Left lobe of liver (tissue), 2 donors: ENCODE measurements at regions not wholly inside any gene's neighbourhood (a gene's known extent, or its start where the extent isn't known, plus 50 kb on each side); places are given as distances from the start of the nearest gene placed in this dataset.
"Not testable (repeated sequence)": the region's sequence is repeated elsewhere in the genome, so short reads cannot be mapped to it uniquely, and the experiment has no call there.

Experiments
- ATAC-seq: fragments of 200-7000 bp; cut with Tn5 transposase; one replicate; pipeline ENCODE4 v1.9.1; 2020; ENCODE audit warnings: mild to moderate bottlenecking, moderate library complexity
- DNase-seq: peaks from one replicate; pipeline ENCODE4 v3.0.0-alpha.2; 2020; ENCODE audit warnings: low spot score
- donor health status: DM: no; HTN: no; CAD: no; lungs with moderate emphysema.
- donor health status: DM: no; HTN: yes; CAD: no.

- ATAC-seq, DNase-seq: not testable (repeated sequence)
Measured at GRCh38 chr6:125643967-125644661, 105.3 kb upstream of the HEY2 start.

GRCh38 chr6:125647391-125647790, 102.0 kb upstream of the HEY2 start:
- no peak for ATAC-seq
- DNase-seq = no peak

- DNase-seq, ATAC-seq: not testable (repeated sequence)
Measured at GRCh38 chr6:125653752-125654151, 95.7 kb upstream of the HEY2 start.

GRCh38 chr6:125655511-125655910, 93.9 kb upstream of the HEY2 start:
- DNase-seq (no peak), ATAC-seq (no peak)

GRCh38 chr6:125656287-125656870, 93.1 kb upstream of the HEY2 start:
- no peak for ATAC-seq

GRCh38 chr6:125658136-125658535, 91.3 kb upstream of the HEY2 start:
- DNase-seq = no peak
- ATAC-seq = no peak

More at GRCh38 chr6:125656287-125656870, 93.1 kb upstream of the HEY2 start:
- DNase-seq = no peak

- ATAC-seq = no peak
- no peak for DNase-seq
Measured at GRCh38 chr6:125658759-125659431, 90.5 kb upstream of the HEY2 start.

GRCh38 chr6:125659887-125660286, 89.5 kb upstream of the HEY2 start:
- DNase-seq = no peak
- no peak for ATAC-seq

- no peak for ATAC-seq
- no peak for DNase-seq
Measured at GRCh38 chr6:125662296-125662695, 87.1 kb upstream of the HEY2 start.

- ATAC-seq (no peak), DNase-seq (no peak)
Measured at GRCh38 chr6:125665295-125665814, 84.1 kb upstream of the HEY2 start.

GRCh38 chr6:125667326-125667725, 82.1 kb upstream of the HEY2 start:
- no peak for ATAC-seq
- no peak for DNase-seq

- no peak for ATAC-seq
- no peak for DNase-seq
Measured at GRCh38 chr6:125668071-125668470, 81.4 kb upstream of the HEY2 start.

- no peak for ATAC-seq
Measured at GRCh38 chr6:125670568-125670967, 78.9 kb upstream of the HEY2 start.

GRCh38 chr6:125671323-125671722, 78.1 kb upstream of the HEY2 start:
- DNase-seq = no peak
- ATAC-seq = no peak

More at GRCh38 chr6:125670568-125670967, 78.9 kb upstream of the HEY2 start:
- DNase-seq = no peak

GRCh38 chr6:125674230-125674629, 75.2 kb upstream of the HEY2 start:
- DNase-seq (no peak), ATAC-seq (no peak)

GRCh38 chr6:125678601-125679000, 70.8 kb upstream of the HEY2 start:
- no peak for DNase-seq

GRCh38 chr6:125679128-125679527, 70.3 kb upstream of the HEY2 start:
- ATAC-seq = no peak

More at GRCh38 chr6:125678601-125679000, 70.8 kb upstream of the HEY2 start:
- no peak for ATAC-seq

GRCh38 chr6:125679651-125680050, 69.8 kb upstream of the HEY2 start:
- ATAC-seq (no peak), DNase-seq (no peak)

More at GRCh38 chr6:125679128-125679527, 70.3 kb upstream of the HEY2 start:
- DNase-seq = no peak

GRCh38 chr6:125682939-125683338, 66.5 kb upstream of the HEY2 start:
- ATAC-seq = no peak

GRCh38 chr6:125688138-125688537, 61.3 kb upstream of the HEY2 start:
- ATAC-seq = no peak
- DNase-seq = no peak

More at GRCh38 chr6:125682939-125683338, 66.5 kb upstream of the HEY2 start:
- DNase-seq = no peak

GRCh38 chr6:125693480-125693879, 56.0 kb upstream of the HEY2 start:
- ATAC-seq = no peak

GRCh38 chr6:125699591-125699990, 49.8 kb upstream of the HEY2 start:
- DNase-seq = no peak
- ATAC-seq = peak; percentile 88

More at GRCh38 chr6:125693480-125693879, 56.0 kb upstream of the HEY2 start:
- DNase-seq = no peak
